PC-9 (cell line): ENCODE measurements at regions not wholly inside any gene's neighbourhood (a gene's known extent, or its start where the extent isn't known, plus 50 kb on each side); places are given as distances from the start of the nearest gene placed in this dataset.

Source experiments
- EZH2 ChIP-seq: fragments of 200-600 bp; sonication (generic); IDR thresholded peaks from 2 replicates; pipeline ENCODE4 v1.8.0; 2017; ENCODE audit warnings: antibody characterized with exemption, low read depth
- TF ChIP-seq, protein P1 (sequence below): fragments of 200-600 bp; sonication (generic); conservative IDR thresholded peaks from 2 replicates; pipeline ENCODE4 v1.6.1; 2017; ENCODE audit warnings: mixed run types, antibody characterized with exemption, mild to moderate bottlenecking, moderate library complexity

DNA sequence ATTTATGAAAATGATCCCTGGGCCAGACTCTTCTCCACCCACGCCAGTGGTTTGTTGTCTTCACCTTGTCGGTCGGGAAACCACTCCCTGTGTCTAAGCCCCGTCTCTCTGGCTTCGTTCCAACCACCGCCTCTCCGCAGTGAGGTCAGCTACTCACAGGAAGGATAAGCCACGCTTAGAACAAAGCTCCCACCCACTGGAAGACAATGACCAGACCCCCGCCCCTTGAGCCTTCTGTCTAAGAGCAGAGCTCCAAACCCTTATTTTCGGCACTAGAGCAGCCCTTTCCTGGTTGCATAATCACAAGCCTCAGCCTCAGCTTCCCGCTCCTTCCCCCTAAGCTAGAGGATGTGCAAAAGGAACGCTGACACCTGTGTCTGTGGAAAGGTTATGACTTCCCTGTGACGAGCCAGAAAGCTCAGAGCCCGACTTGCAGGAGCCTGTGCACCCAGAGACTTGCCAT is 114.9 kb upstream of the MEF2A start:
- TF ChIP-seq, protein P1, sequence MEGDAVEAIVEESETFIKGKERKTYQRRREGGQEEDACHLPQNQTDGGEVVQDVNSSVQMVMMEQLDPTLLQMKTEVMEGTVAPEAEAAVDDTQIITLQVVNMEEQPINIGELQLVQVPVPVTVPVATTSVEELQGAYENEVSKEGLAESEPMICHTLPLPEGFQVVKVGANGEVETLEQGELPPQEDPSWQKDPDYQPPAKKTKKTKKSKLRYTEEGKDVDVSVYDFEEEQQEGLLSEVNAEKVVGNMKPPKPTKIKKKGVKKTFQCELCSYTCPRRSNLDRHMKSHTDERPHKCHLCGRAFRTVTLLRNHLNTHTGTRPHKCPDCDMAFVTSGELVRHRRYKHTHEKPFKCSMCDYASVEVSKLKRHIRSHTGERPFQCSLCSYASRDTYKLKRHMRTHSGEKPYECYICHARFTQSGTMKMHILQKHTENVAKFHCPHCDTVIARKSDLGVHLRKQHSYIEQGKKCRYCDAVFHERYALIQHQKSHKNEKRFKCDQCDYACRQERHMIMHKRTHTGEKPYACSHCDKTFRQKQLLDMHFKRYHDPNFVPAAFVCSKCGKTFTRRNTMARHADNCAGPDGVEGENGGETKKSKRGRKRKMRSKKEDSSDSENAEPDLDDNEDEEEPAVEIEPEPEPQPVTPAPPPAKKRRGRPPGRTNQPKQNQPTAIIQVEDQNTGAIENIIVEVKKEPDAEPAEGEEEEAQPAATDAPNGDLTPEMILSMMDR = no peak
- no peak for TF ChIP-seq EZH2
